GM18511 (cell line): ENCODE measurements at regions not wholly inside any gene's neighbourhood (a gene's known extent, or its start where the extent isn't known, plus 50 kb on each side); places are given as distances from the start of the nearest gene placed in this dataset.

Source experiments
- ATAC-seq: cut with Tn5 transposase; IDR thresholded peaks from one replicate; pipeline ENCODE4 v1.9.1; 2021; ENCODE audit warnings: mild to moderate bottlenecking, moderate library complexity; ENCODE audit not compliant: unreplicated experiment

GRCh38 chr1:29825274-29825940 is 589.1 kb downstream of the PTPRU start:
- no peak for ATAC-seq

GRCh38 chr1:29824511-29825273 is 588.4 kb downstream of the PTPRU start:
- no peak for ATAC-seq

GRCh38 chr1:29824025-29824424 is 587.7 kb downstream of the PTPRU start:
- ATAC-seq, result no peak

GRCh38 chr1:29823561-29823960 is 587.2 kb downstream of the PTPRU start:
- ATAC-seq, result no peak

- ATAC-seq, result no peak
Observed at GRCh38 chr1:29821605-29822004, 585.3 kb downstream of the PTPRU start.

- ATAC-seq, result no peak
Observed at GRCh38 chr1:29820401-29820800, 584.1 kb downstream of the PTPRU start.

- ATAC-seq, result no peak
Observed at GRCh38 chr1:29812408-29813135, 576.2 kb downstream of the PTPRU start.

GRCh38 chr1:29811727-29812407 is 575.5 kb downstream of the PTPRU start:
- no peak for ATAC-seq

- ATAC-seq, result no peak
Observed at GRCh38 chr1:29811247-29811646, 574.9 kb downstream of the PTPRU start.

- ATAC-seq, result no peak
Observed at GRCh38 chr1:29810121-29811120, 574.1 kb downstream of the PTPRU start.

- no peak for ATAC-seq
Observed at GRCh38 chr1:29809446-29810120, 573.3 kb downstream of the PTPRU start.

GRCh38 chr1:29808141-29808995 is 572.0 kb downstream of the PTPRU start:
- ATAC-seq, result no peak

GRCh38 chr1:29807689-29808088 is 571.4 kb downstream of the PTPRU start:
- no peak for ATAC-seq

- no peak for ATAC-seq
Observed at GRCh38 chr1:29806646-29807319, 570.5 kb downstream of the PTPRU start.

GRCh38 chr1:29805896-29806160 is 569.5 kb downstream of the PTPRU start:
- ATAC-seq, result no peak

- no peak for ATAC-seq
Observed at GRCh38 chr1:29805122-29805895, 569.0 kb downstream of the PTPRU start.

GRCh38 chr1:29804181-29804899 is 568.0 kb downstream of the PTPRU start:
- ATAC-seq, result no peak
